Cardiac fibroblast (primary cell): ENCODE measurements at regions not wholly inside any gene's neighbourhood (a gene's known extent, or its start where the extent isn't known, plus 50 kb on each side); places are given as distances from the start of the nearest gene placed in this dataset.
A peak's percentile ranks its signal among the peaks of the same experiment; 100 is the strongest.
"Not testable (repeated sequence)": the region's sequence is repeated elsewhere in the genome, so short reads cannot be mapped to it uniquely, and the experiment has no call there.

Source experiments
- DNase-seq, 2 donors: peaks; one replicate each; pipeline versions ENCODE4 v3.0.0 to v3.0.0-alpha.2; 2010; ENCODE audit warnings: low read depth in 2 of 2
- H3K4me3 ChIP-seq, 2 donors: replicated peaks in 1 of 2; 1 replicate in 1 of 2; 2 replicates in 1 of 2; pipeline ENCODE4 v1.5.1; 2011; ENCODE audit warnings: low read depth in 2 of 2, low read length in 2 of 2, mild to moderate bottlenecking in 2 of 2, moderate library complexity in 1 of 2
- CTCF ChIP-seq: IDR thresholded peaks from one replicate; pipeline ENCODE4 v1.5.1; 2011; ENCODE audit warnings: low read depth, mild to moderate bottlenecking, low read length, inconsistent platforms

- DNase-seq, result no peak
- TF ChIP-seq CTCF, result no peak
- H3K4me3 ChIP-seq, result no peak overlapping the region
These were observed 62.9 kb upstream of the ATF7IP2 start for GRCh38 chr16:10322723-10323527.

- H3K4me3 ChIP-seq, result no peak overlapping the region
- TF ChIP-seq CTCF, result no peak
- DNase-seq, result no peak
These were observed 62.4 kb upstream of the ATF7IP2 start for GRCh38 chr16:10323528-10323869.

GRCh38 chr16:10324210-10324609 is 61.7 kb upstream of the ATF7IP2 start:
- no peak for DNase-seq
- no peak for TF ChIP-seq CTCF

GRCh38 chr16:10325783-10326543 is 59.9 kb upstream of the ATF7IP2 start:
- DNase-seq, result peak in 1 of 2 donors; percentile 48
- no peak overlapping the region for H3K4me3 ChIP-seq
- no peak for TF ChIP-seq CTCF

More at GRCh38 chr16:10324210-10324609, 61.7 kb upstream of the ATF7IP2 start:
- H3K4me3 ChIP-seq, result no peak overlapping the region

- no peak overlapping the region for H3K4me3 ChIP-seq
- no peak for TF ChIP-seq CTCF
- no peak for DNase-seq
These were observed 59.2 kb upstream of the ATF7IP2 start for GRCh38 chr16:10326647-10327046.

GRCh38 chr16:10328291-10328690 is 57.6 kb upstream of the ATF7IP2 start:
- H3K4me3 ChIP-seq, result not testable (repeated sequence)
- peak; percentile 67 to 71 for DNase-seq

- H3K4me3 ChIP-seq, result no peak overlapping the region
- no peak for TF ChIP-seq CTCF
- DNase-seq, result no peak
These were observed 53.6 kb upstream of the ATF7IP2 start for GRCh38 chr16:10332241-10332640.
